ENCODE measurements at regions not wholly inside any gene's neighbourhood (a gene's known extent, or its start where the extent isn't known, plus 50 kb on each side); places are given as distances from the start of the nearest gene placed in this dataset.
"Not testable (repeated sequence)": the region's sequence is repeated elsewhere in the genome, so short reads cannot be mapped to it uniquely, and the experiment has no call there.

- Histone ChIP-seq H3K27me3 (ENCODE audit: insufficient read depth, low read length) (peaks cover 24% of the 10 kb centered on the region), H3K36me3 (ENCODE audit: insufficient read depth, low read length) (no peaks in the 10 kb centered on the region), H3K79me2 (ENCODE audit: control insufficient read depth, insufficient read depth, low read length, unreplicated experiment) (no peaks in the 10 kb centered on the region), H3K4me3 (ENCODE audit: low read depth, low read length) (no peak overlapping the region), H3K4me1 (ENCODE audit: control insufficient read depth, insufficient read depth, low read length, unreplicated experiment) (no peaks in the 10 kb centered on the region), H2AFZ (ENCODE audit: low read length, unreplicated experiment) (no peak overlapping the region), H3K27ac (ENCODE audit: low read depth, low read length) (no peak overlapping the region)
These were observed 101.1 kb downstream of the TMEM215 start for GRCh38 chr9:32884482-32884881.

DNA sequence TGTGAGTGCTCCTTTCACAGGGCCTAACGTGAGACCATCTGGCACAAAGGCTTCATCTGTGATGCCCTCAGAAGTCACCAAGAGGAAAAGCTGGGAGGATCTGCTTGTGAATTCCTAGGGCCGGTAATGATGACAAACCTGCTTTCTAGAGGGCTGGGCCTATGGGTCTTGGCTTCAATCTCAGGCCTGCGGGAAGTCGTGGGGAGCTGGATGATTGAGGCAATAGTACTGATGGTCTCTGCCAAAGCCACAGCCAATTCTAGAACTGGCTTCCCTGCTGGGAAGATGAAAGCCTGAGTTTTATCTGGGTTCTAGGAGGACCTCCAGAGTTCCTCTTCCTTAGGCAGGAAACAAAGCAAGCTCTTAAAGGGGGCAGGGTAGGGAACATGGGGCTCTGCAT, 102.7 kb downstream of the TMEM215 start:
- no peak overlapping the region for H2AFZ ChIP-seq (ENCODE audit: low read length, unreplicated experiment)
- no peak overlapping the region for H3K4me3 ChIP-seq (ENCODE audit: low read depth, low read length)

DNA sequence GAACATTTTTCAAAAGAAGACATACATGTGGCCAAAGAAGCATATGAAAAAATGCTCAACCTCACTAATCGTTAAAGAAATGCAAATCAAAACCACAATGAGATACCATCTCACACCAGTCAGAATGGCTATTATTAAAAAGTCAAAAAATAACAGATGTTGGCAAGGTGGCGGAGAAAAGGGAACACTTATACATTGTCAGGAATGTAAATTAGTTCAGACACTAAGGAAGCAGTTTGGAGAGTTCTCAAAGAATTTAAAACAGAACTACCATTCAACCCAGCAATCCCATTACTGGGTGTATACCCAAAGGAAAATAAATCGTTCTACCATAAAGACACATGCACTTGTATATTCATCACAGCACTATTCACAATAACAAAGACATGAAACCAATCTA, 106.9 kb downstream of the APTX start:
- H2AFZ ChIP-seq (ENCODE audit: low read length, unreplicated experiment), result not testable (repeated sequence)

More for the DNA sequence above, 102.7 kb downstream of the TMEM215 start:
- Histone ChIP-seq H3K27ac (ENCODE audit: low read depth, low read length) (no peak overlapping the region), H3K27me3 (ENCODE audit: insufficient read depth, low read length) (peaks cover 35% of the 10 kb centered on the region), H3K4me1 (ENCODE audit: control insufficient read depth, insufficient read depth, low read length, unreplicated experiment) (no peaks in the 10 kb centered on the region), H3K36me3 (ENCODE audit: insufficient read depth, low read length) (no peaks in the 10 kb centered on the region), H3K79me2 (ENCODE audit: control insufficient read depth, insufficient read depth, low read length, unreplicated experiment) (no peaks in the 10 kb centered on the region)

DNA sequence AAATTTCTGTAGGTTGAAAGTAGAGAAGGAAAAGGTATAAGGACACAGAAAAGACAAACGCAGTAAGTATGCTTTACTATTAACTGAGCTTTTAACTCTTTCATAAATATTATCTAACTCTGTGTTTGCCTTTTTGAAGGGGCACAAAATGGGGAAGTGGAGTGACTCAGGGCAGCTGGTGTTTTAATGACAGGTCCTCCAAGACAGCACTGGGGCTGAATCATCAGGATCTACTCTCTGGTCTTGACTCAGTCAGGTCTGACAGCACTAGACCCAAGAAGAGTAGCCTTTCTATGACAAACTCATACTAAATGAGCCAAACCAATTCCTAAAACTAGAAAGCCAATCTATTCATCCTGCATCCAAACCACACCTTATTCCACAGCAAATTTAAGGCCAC, 102.2 kb downstream of the APTX start:
- no peaks in the 10 kb centered on the region for H3K36me3 ChIP-seq (ENCODE audit: insufficient read depth, low read length)
- peaks cover 27% of the 10 kb centered on the region; the same call in 1 of the 2 replicates for H3K27me3 ChIP-seq (ENCODE audit: insufficient read depth, low read length)
- H3K4me1 ChIP-seq (ENCODE audit: control insufficient read depth, insufficient read depth, low read length, unreplicated experiment), result no peaks in the 10 kb centered on the region
- H2AFZ ChIP-seq (ENCODE audit: low read length, unreplicated experiment), result no peak overlapping the region
- no peak overlapping the region for H3K4me3 ChIP-seq (ENCODE audit: low read depth, low read length)
- H3K79me2 ChIP-seq (ENCODE audit: control insufficient read depth, insufficient read depth, low read length, unreplicated experiment), result no peaks in the 10 kb centered on the region
- no peak overlapping the region for H3K27ac ChIP-seq (ENCODE audit: low read depth, low read length)

More for the DNA sequence above, 106.9 kb downstream of the APTX start:
- H3K4me3 ChIP-seq (ENCODE audit: low read depth, low read length); H3K27ac ChIP-seq (ENCODE audit: low read depth, low read length); H3K4me1 ChIP-seq (ENCODE audit: control insufficient read depth, insufficient read depth, low read length, unreplicated experiment); H3K36me3 ChIP-seq (ENCODE audit: insufficient read depth, low read length); H3K79me2 ChIP-seq (ENCODE audit: control insufficient read depth, insufficient read depth, low read length, unreplicated experiment): not testable (repeated sequence)
- peaks cover 19% of the 10 kb centered on the region for H3K27me3 ChIP-seq (ENCODE audit: insufficient read depth, low read length)

DNA sequence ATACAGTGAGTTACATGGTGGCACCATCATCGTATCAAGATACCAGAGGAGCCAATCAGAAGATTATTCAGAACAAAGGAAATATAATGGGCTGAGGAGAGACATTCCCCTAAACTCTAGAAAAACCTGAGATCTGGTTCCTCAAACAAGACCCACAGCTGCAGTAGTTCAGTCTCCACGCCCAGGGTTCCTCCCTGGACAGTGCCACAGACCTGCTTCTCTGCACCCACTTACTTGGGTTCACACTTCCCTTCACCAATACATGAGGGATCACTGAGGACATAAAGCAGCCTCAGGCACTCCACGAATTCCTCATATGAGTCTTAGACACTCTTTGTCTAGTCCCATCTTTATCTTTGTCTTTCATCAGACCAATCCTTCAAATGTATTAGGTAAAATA, 101.7 kb downstream of the APTX start:
- H2AFZ ChIP-seq (ENCODE audit: low read length, unreplicated experiment), result no peak overlapping the region

DNA sequence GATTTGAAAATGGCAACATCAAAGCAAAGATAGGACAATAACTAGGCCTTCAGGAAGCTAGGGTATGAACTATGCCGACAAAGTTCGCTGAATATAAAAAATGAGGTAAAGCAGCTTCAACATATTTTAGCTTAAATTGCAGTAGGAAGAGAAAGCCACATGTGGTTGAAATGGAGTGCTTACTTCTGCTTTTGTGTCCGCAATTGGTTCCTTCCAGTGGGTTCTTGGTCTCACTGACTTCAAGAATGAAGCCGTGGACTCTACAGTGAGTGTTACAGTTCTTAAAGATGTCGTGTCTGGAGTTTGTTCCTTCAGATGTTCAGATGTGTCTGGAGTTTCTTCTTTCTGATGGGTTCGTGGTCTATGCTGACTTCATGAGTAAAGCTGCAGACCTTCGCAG, 95.2 kb downstream of the APTX start:
- peaks cover 36% of the 10 kb centered on the region for H3K27me3 ChIP-seq (ENCODE audit: insufficient read depth, low read length)

More for the DNA sequence above, 101.7 kb downstream of the APTX start:
- Histone ChIP-seq H3K27me3 (ENCODE audit: insufficient read depth, low read length) (peaks cover 32% of the 10 kb centered on the region; the same call in 1 of the 2 replicates), H3K79me2 (ENCODE audit: control insufficient read depth, insufficient read depth, low read length, unreplicated experiment) (no peaks in the 10 kb centered on the region), H3K36me3 (ENCODE audit: insufficient read depth, low read length) (no peaks in the 10 kb centered on the region), H3K27ac (ENCODE audit: low read depth, low read length) (no peak overlapping the region), H3K4me1 (ENCODE audit: control insufficient read depth, insufficient read depth, low read length, unreplicated experiment) (no peaks in the 10 kb centered on the region), H3K4me3 (ENCODE audit: low read depth, low read length) (no peak overlapping the region)

GRCh38 chr9:32915802-32916201, 85.6 kb downstream of the APTX start:
- peaks cover 50% of the 10 kb centered on the region for H3K27me3 ChIP-seq (ENCODE audit: insufficient read depth, low read length)
- no peak overlapping the region for H3K27ac ChIP-seq (ENCODE audit: low read depth, low read length)
- H3K36me3 ChIP-seq (ENCODE audit: insufficient read depth, low read length), result no peaks in the 10 kb centered on the region
- H3K4me3 ChIP-seq (ENCODE audit: low read depth, low read length), result no peak overlapping the region
- no peak overlapping the region for H2AFZ ChIP-seq (ENCODE audit: low read length, unreplicated experiment)
- H3K4me1 ChIP-seq (ENCODE audit: control insufficient read depth, insufficient read depth, low read length, unreplicated experiment), result no peaks in the 10 kb centered on the region
- no peaks in the 10 kb centered on the region for H3K79me2 ChIP-seq (ENCODE audit: control insufficient read depth, insufficient read depth, low read length, unreplicated experiment)

More for the DNA sequence above, 95.2 kb downstream of the APTX start:
- Histone ChIP-seq H3K79me2 (ENCODE audit: control insufficient read depth, insufficient read depth, low read length, unreplicated experiment) (no peaks in the 10 kb centered on the region), H3K4me1 (ENCODE audit: control insufficient read depth, insufficient read depth, low read length, unreplicated experiment) (no peaks in the 10 kb centered on the region), H3K36me3 (ENCODE audit: insufficient read depth, low read length) (no peaks in the 10 kb centered on the region), H2AFZ (ENCODE audit: low read length, unreplicated experiment) (no peak overlapping the region), H3K27ac (ENCODE audit: low read depth, low read length) (no peak overlapping the region), H3K4me3 (ENCODE audit: low read depth, low read length) (no peak overlapping the region)

GRCh38 chr9:32918628-32919027, 82.8 kb downstream of the APTX start:
- no peaks in the 10 kb centered on the region for H3K79me2 ChIP-seq (ENCODE audit: control insufficient read depth, insufficient read depth, low read length, unreplicated experiment)
- no peaks in the 10 kb centered on the region for H3K4me1 ChIP-seq (ENCODE audit: control insufficient read depth, insufficient read depth, low read length, unreplicated experiment)
- no peak overlapping the region for H3K27ac ChIP-seq (ENCODE audit: low read depth, low read length)
- no peak overlapping the region for H2AFZ ChIP-seq (ENCODE audit: low read length, unreplicated experiment)
- H3K27me3 ChIP-seq (ENCODE audit: insufficient read depth, low read length), result peaks cover 51% of the 10 kb centered on the region
- no peak overlapping the region for H3K4me3 ChIP-seq (ENCODE audit: low read depth, low read length)
- H3K36me3 ChIP-seq (ENCODE audit: insufficient read depth, low read length), result no peaks in the 10 kb centered on the region
